RWPE2 (cell line): ENCODE measurements at regions not wholly inside any gene's neighbourhood (a gene's known extent, or its start where the extent isn't known, plus 50 kb on each side); places are given as distances from the start of the nearest gene placed in this dataset.

ENCODE experiments used
- ATAC-seq: fragments of 200-7000 bp; cut with Tn5 transposase; 3 replicates; pipeline ENCODE4 v1.9.1; 2021; ENCODE audit warnings: low read depth
- DNase-seq: peaks from one replicate; pipeline ENCODE4 v3.0.0-alpha.2; 2020; ENCODE audit warnings: low spot score
- H3K27ac ChIP-seq: fragments of 450-650 bp; 2 replicates; pipeline ENCODE4 v1.5.1; 2017; ENCODE audit warnings: mild to moderate bottlenecking; ENCODE audit not compliant: poor library complexity, severe bottlenecking
- H3K27me3 ChIP-seq: fragments of 250-450 bp; sonication (Bioruptor Pico); 2 replicates; pipeline ENCODE4 v1.5.1; 2021; ENCODE audit warnings: mild to moderate bottlenecking, moderate library complexity; ENCODE audit not compliant: insufficient read depth, poor library complexity, severe bottlenecking
- H3K36me3 ChIP-seq: fragments of 250-450 bp; sonication (Bioruptor Pico); 2 replicates; pipeline ENCODE4 v1.5.1; 2020; ENCODE audit warnings: low read depth, mild to moderate bottlenecking, moderate library complexity
- H3K4me1 ChIP-seq: fragments of 250-450 bp; sonication (Bioruptor Pico); 2 replicates; pipeline ENCODE4 v1.5.1; 2021; ENCODE audit warnings: mild to moderate bottlenecking, moderate library complexity; ENCODE audit not compliant: insufficient read depth, poor library complexity, severe bottlenecking
- H3K4me3 ChIP-seq: fragments of 250-450 bp; sonication (Bioruptor Pico); 2 replicates; pipeline ENCODE4 v1.5.1; 2021; ENCODE audit warnings: mild to moderate bottlenecking, moderate library complexity; ENCODE audit not compliant: severe bottlenecking
- H3K9me3 ChIP-seq: fragments of 250-450 bp; sonication (Bioruptor Pico); 2 replicates; pipeline ENCODE4 v1.5.1; 2021; ENCODE audit warnings: mild to moderate bottlenecking, moderate library complexity; ENCODE audit not compliant: severe bottlenecking
- TF ChIP-seq, protein P1 (sequence below): fragments of 450-650 bp; IDR thresholded peaks from one replicate; pipeline ENCODE4 v1.5.1; 2017; ENCODE audit warnings: mild to moderate bottlenecking, moderate library complexity; ENCODE audit not compliant: poor library complexity, severe bottlenecking

DNA sequence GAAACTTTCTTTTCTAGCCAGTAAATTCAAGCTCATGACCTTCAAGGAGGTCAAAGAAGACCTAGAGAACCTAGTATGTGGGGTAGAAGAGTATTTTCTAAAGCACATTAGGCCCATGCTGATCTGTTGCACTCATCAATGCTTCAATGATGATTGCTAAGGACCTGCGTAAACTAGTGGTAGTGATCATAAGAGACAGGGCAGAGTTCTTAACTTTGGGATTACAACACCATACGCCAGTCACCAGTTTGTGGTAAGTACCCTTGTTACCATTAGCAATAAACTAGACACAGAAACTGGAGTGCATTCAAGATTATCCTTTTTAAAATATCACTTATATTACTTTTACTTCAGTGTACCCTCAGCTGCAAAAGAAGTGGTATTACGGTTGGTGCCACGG, 490.3 kb downstream of the BUD13 start:
- DNase-seq, result no peak
- Histone ChIP-seq H3K4me3 (no peak overlapping the region), H3K36me3 (no peaks in the 10 kb centered on the region), H3K27ac (no peak overlapping the region), H3K4me1 (no peaks in the 10 kb centered on the region), H3K27me3 (no peaks in the 10 kb centered on the region), H3K9me3 (no peaks in the 10 kb centered on the region)
- TF ChIP-seq, protein P1, sequence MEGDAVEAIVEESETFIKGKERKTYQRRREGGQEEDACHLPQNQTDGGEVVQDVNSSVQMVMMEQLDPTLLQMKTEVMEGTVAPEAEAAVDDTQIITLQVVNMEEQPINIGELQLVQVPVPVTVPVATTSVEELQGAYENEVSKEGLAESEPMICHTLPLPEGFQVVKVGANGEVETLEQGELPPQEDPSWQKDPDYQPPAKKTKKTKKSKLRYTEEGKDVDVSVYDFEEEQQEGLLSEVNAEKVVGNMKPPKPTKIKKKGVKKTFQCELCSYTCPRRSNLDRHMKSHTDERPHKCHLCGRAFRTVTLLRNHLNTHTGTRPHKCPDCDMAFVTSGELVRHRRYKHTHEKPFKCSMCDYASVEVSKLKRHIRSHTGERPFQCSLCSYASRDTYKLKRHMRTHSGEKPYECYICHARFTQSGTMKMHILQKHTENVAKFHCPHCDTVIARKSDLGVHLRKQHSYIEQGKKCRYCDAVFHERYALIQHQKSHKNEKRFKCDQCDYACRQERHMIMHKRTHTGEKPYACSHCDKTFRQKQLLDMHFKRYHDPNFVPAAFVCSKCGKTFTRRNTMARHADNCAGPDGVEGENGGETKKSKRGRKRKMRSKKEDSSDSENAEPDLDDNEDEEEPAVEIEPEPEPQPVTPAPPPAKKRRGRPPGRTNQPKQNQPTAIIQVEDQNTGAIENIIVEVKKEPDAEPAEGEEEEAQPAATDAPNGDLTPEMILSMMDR, result no peak
- no peak for ATAC-seq

DNA sequence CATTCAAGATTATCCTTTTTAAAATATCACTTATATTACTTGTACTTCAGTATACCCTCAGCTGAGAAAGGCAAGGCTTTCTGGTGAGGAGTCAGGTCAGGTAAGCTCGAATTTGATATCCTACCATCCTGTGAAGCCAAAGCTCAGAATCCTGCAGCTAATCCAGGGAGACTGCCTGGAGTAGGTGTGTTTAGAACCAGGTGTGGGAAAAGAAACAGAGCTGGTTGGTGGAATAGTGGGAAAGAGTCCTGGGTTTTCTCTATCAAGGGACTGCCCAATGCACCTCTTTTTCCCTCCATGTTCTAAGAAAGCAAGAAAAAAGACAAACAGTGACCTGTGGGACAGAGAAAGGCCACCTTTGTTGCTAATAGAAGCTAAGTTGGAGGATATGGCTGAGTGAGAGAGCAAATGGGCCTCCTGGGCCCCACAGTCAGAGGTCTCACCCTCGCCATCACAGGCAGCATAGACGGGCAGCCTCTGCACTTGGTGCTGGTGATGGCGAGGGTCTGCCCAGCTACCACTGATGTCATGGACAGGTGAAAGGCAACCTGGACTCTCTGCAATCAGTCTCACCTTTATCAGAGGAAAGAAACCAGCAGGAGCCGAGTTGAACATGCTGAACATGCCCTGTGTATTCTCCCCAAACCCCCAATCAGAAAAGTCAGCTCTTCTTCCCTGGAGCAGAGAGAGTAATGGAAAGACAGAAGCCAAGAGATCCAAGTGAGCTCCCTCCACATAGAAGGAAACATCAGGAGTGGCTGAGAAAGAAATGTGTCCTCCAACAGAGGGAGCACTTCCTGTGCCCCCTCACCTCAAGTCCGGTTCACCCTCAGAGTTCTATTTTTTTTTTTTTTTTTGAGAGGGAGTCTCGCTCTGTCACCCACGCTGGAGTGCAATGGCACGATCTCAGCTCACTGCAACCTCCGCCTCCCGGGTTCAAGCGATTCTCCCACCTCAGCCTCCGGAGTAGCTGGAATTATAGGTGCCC, 491.3 kb downstream of the BUD13 start:
- ATAC-seq, result no peak
- DNase-seq, result no peak
- H3K4me3 ChIP-seq, result no peak overlapping the region
- no peak overlapping the region for H3K27ac ChIP-seq
- H3K4me1 ChIP-seq, result no peaks in the 10 kb centered on the region
- no peaks in the 10 kb centered on the region for H3K9me3 ChIP-seq
- no peaks in the 10 kb centered on the region for H3K27me3 ChIP-seq
- TF ChIP-seq, protein P1, result no peak
- no peaks in the 10 kb centered on the region for H3K36me3 ChIP-seq

DNA sequence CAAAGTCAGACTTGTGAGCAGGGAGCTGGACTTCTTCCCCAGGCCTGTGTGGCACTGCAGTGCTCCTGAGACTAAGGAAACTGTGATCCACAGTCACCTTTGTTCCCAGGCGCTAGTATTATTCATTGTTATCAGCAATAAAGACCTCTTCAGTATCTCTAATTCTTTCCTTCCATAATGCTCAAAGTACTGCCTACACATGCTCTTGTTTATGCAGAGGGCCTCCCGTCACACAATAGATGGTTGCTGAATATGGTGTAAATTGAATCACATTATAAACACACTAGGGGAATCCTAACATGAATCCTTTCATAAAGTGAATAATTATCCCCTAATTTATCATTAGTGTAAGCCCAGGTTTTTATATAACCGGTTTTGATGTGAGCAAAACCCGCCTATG, 493.3 kb downstream of the BUD13 start:
- no peaks in the 10 kb centered on the region for H3K4me1 ChIP-seq
- TF ChIP-seq, protein P1, result no peak

DNA sequence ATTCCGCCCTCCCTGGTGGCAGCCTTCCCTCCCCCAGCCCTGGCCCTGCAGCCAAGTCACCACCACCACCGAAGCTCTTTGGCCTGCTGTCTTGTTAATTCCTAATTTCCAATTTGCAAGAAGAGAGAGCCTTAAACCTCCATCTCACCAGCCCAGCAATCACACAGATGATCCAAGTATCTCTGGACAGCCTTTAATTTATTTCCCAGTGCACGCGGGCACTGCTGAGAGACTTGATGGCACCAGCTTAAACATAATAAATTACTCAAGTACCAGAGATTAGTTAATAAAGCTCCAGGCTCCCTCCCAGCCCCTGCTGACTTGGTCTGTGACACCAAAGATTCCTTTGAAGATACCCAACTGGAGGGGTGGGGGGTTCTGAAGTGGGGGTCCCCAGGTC, 494.7 kb downstream of the BUD13 start:
- ATAC-seq, result no peak
- Histone ChIP-seq H3K36me3 (no peaks in the 10 kb centered on the region), H3K4me1 (no peaks in the 10 kb centered on the region), H3K27me3 (no peaks in the 10 kb centered on the region), H3K4me3 (no peak overlapping the region), H3K27ac (no peak overlapping the region), H3K9me3 (no peaks in the 10 kb centered on the region)
- no peak for DNase-seq
- TF ChIP-seq, protein P1, result no peak

More for the DNA sequence above, 493.3 kb downstream of the BUD13 start:
- H3K36me3 ChIP-seq, result no peaks in the 10 kb centered on the region
- no peak overlapping the region for H3K27ac ChIP-seq
- no peak for DNase-seq
- no peak for ATAC-seq
- no peak overlapping the region for H3K4me3 ChIP-seq
- no peaks in the 10 kb centered on the region for H3K9me3 ChIP-seq
- H3K27me3 ChIP-seq, result no peaks in the 10 kb centered on the region
